Uterus (tissue), 3 donors: ENCODE measurements at regions not wholly inside any gene's neighbourhood (a gene's known extent, or its start where the extent isn't known, plus 50 kb on each side); places are given as distances from the start of the nearest gene placed in this dataset.

Source experiments
- DNase-seq, 2 donors: peaks; one replicate each; pipeline ENCODE4 v3.0.0-alpha.2; 2019 to 2020
- H3K27ac ChIP-seq, 2 donors: fragments of 200-600 bp; sonication (generic); 1 replicate in 1 of 2; 2 replicates in 1 of 2; pipeline ENCODE4 v1.5.1; 2016 to 2018
- H3K27me3 ChIP-seq, 2 donors: fragments of 200-600 bp; sonication (generic); one replicate each; pipeline ENCODE4 v1.5.1; 2018 to 2019; ENCODE audit warnings: control low read depth in 1 of 2
- H3K36me3 ChIP-seq, 2 donors: fragments of 200-600 bp; sonication (generic); one replicate each; pipeline ENCODE4 v1.5.1; 2019; ENCODE audit warnings: control low read depth in 1 of 2
- H3K4me1 ChIP-seq, 2 donors: fragments of 200-600 bp; sonication (generic); one replicate each; pipeline ENCODE4 v1.5.1; 2018 to 2019; ENCODE audit warnings: control low read depth in 1 of 2
- H3K4me3 ChIP-seq, 2 donors: fragments of 200-600 bp; sonication (generic); 1 replicate in 1 of 2; 2 replicates in 1 of 2; pipeline ENCODE4 v1.5.1; 2018 to 2019; ENCODE audit warnings: mild to moderate bottlenecking in 1 of 2
- H3K9me3 ChIP-seq, 2 donors: fragments of 200-600 bp; sonication (generic); one replicate each; pipeline ENCODE4 v1.5.1; 2019; ENCODE audit warnings: control low read depth in 1 of 2
- POLR2A ChIP-seq, 2 donors: fragments of 450-650 bp; IDR thresholded peaks; one replicate each; pipeline ENCODE4 v1.6.1; 2016; ENCODE audit warnings: antibody characterized with exemption in 2 of 2, mild to moderate bottlenecking in 1 of 2, moderate library complexity in 1 of 2
- intact Hi-C: fragments of 100-400 bp; cut with DNase I; formaldehyde crosslinking; loops from one replicate; pipeline ENCODE4 v1.15.1; 2023; ENCODE audit warnings: low total_unique reads
- TF ChIP-seq, protein P1 (sequence below), 4 experiments: fragments of 200-600 bp in 2 of 4; fragments of 450-650 bp in 2 of 4; sonication (generic) in 2 of 4; IDR thresholded peaks; one replicate each; pipeline ENCODE4 v1.5.1; 2016 to 2019; ENCODE audit warnings: antibody characterized with exemption in 4 of 4, mild to moderate bottlenecking in 2 of 4, moderate library complexity in 1 of 4
- donor health status: DM: yes; HTN: yes; CAD: no.

DNA sequence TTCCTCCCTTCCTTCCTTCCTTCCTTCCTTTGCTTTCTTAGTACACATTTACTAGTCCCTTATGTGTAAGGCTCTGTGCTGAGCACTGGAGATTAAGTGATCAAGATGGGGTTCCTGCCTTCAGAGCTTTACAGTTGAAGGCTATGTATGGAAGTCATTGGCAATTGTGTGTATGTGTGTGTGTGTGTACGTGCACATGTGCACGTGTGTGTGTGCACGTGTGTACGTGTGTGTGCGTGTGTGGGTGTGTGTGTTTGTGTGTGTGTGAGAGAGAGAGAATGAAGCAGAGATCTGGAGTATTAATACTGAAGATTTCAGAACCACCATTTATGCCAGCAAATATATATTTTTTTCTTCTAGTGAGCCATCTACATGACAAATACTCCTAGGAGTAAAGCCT, 184.9 kb upstream of the NFIB start:
- Histone ChIP-seq H3K27ac (no peak overlapping the region), H3K4me1 (no peaks in the 10 kb centered on the region), H3K36me3 (no peaks in the 10 kb centered on the region), H3K4me3 (no peak overlapping the region), H3K27me3 (no peaks in the 10 kb centered on the region), H3K9me3 (no peaks in the 10 kb centered on the region)
- intact Hi-C loops = no loop called here
- DNase-seq = no peak
- no peak for TF ChIP-seq POLR2A (IDR thresholded peaks at IDR 0.05)
- TF ChIP-seq, protein P1, sequence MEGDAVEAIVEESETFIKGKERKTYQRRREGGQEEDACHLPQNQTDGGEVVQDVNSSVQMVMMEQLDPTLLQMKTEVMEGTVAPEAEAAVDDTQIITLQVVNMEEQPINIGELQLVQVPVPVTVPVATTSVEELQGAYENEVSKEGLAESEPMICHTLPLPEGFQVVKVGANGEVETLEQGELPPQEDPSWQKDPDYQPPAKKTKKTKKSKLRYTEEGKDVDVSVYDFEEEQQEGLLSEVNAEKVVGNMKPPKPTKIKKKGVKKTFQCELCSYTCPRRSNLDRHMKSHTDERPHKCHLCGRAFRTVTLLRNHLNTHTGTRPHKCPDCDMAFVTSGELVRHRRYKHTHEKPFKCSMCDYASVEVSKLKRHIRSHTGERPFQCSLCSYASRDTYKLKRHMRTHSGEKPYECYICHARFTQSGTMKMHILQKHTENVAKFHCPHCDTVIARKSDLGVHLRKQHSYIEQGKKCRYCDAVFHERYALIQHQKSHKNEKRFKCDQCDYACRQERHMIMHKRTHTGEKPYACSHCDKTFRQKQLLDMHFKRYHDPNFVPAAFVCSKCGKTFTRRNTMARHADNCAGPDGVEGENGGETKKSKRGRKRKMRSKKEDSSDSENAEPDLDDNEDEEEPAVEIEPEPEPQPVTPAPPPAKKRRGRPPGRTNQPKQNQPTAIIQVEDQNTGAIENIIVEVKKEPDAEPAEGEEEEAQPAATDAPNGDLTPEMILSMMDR (IDR thresholded peaks at IDR 0.05) = no peak

DNA sequence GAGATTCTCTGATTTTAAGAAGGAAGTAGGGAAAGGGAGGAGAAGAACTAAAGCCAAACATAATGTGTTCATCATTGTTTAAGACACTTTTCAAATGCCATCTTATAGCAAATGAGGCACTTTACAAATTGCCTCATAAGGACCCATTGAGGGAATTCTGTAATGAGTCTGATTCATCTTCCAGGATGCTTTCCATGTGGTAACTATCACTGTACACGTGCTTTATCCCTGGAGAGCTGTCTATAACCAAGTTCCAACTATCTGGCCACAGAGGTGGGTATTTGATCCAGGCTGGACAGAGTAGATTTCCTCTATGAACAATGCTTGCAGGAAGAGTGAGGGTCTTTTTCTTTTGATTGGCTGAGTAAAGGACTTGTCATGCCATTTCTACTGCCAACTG, 183.5 kb upstream of the NFIB start:
- DNase-seq = no peak
- Histone ChIP-seq H3K36me3 (no peaks in the 10 kb centered on the region), H3K4me1 (no peaks in the 10 kb centered on the region), H3K4me3 (no peak overlapping the region), H3K9me3 (no peaks in the 10 kb centered on the region), H3K27me3 (no peaks in the 10 kb centered on the region), H3K27ac (no peak overlapping the region)
- intact Hi-C loops = no loop called here
- TF ChIP-seq, protein P1 (IDR thresholded peaks at IDR 0.05) = no peak
- no peak for TF ChIP-seq POLR2A (IDR thresholded peaks at IDR 0.05)

DNA sequence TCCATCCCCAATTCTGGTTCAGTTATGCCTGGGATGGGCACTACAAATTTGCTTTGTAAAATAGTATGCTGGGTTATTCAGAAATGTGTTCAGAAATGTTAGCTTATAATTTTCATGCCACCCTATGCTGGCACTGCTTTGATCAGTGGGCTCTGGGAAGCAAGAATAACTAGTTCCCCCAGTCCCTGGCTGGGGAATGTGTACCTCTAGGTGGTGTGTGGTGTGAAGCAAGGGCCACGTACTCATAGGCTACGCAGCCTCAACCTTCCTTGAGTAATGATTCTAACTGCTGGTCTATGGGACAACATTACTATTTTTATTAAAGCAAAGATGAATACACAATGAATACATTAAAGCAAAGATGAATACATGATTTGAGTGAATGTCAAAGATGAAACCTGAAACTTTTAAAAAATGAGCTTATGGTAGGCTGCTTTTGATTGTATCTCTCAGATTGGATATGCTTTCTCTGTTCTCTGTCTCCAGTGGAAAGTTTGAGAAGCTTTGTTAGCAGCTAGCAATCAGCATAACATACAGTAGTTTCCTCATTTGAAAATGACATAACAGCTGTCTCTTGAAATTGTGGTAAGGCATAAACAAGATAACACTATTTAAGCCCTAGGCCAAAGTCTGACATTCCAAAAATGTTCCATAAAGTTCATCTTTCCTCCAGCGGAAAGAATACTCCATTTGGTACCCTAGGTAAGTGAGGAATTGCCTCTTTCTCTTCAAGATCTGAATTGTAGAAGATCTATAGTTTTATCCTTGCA, 174.7 kb upstream of the NFIB start:
- intact Hi-C loops = no loop called here
- H3K4me3 ChIP-seq = no peak overlapping the region
- no peak overlapping the region for H3K27ac ChIP-seq
- no peaks in the 10 kb centered on the region for H3K9me3 ChIP-seq
- TF ChIP-seq, protein P1 (IDR thresholded peaks at IDR 0.05) = no peak
- no peak for TF ChIP-seq POLR2A (IDR thresholded peaks at IDR 0.05)
- no peaks in the 10 kb centered on the region for H3K4me1 ChIP-seq
- no peak for DNase-seq
- no peaks in the 10 kb centered on the region for H3K36me3 ChIP-seq
- H3K27me3 ChIP-seq = no peaks in the 10 kb centered on the region

DNA sequence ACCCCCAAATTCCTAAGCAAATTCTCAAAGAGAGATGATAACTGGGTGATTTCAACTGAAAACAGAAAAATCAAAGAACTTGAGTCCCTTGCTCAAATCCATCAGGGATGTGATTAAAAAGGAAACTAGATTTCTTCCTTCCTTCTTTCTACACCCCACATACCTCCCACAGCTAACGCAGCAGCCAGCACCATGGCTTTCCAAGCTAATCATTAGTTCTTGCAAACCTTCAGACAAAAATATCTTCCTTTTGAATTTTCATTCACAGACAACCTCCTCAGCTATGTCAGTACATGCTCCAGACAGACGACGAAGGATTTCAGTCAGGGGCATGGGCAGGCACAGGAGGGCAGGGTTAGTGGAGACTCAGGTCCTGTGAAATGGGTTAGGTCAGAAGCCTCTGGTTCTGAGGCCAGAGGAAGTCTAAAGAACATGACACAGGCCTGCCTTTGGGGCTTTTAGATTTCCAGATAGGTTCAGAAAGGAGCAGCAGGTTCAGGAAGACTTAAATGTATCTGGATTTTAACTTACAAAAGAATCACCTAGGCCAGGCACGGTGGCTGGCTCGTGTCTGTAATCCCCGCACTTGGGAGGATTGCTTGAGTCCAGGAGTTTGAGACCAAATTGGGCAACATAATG, 173.7 kb upstream of the NFIB start:
- no peaks in the 10 kb centered on the region for H3K9me3 ChIP-seq
- no peaks in the 10 kb centered on the region for H3K4me1 ChIP-seq
- DNase-seq = no peak
- TF ChIP-seq, protein P1 (IDR thresholded peaks at IDR 0.05) = no peak
- no peak for TF ChIP-seq POLR2A (IDR thresholded peaks at IDR 0.05)
- no peaks in the 10 kb centered on the region for H3K36me3 ChIP-seq
- H3K27ac ChIP-seq = no peak overlapping the region
- no peak overlapping the region for H3K4me3 ChIP-seq
- intact Hi-C loops = no loop called here
- no peaks in the 10 kb centered on the region for H3K27me3 ChIP-seq

DNA sequence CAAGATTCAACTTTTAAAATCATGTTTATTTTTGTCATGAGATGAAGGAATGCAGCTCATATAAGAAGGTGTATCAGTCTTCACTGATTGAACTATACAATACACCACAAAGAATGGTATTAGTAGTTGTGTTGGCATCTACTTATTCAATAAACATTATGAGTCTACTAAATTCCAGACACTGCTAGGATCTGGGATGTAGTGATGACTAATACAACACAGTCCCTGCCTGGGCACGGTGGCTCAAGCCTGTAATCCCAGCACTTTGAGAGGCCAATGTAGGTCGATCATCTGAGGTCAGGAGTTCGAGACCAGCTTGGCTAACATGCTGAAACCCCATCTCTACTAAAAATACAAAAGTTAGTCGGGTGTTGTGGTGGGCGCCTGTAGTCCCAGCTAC, 171.4 kb upstream of the NFIB start:
- Histone ChIP-seq H3K36me3 (no peaks in the 10 kb centered on the region), H3K4me3 (no peak overlapping the region), H3K27ac (no peak overlapping the region), H3K4me1 (no peaks in the 10 kb centered on the region), H3K9me3 (no peaks in the 10 kb centered on the region), H3K27me3 (no peaks in the 10 kb centered on the region)
- intact Hi-C loops = no loop called here
- TF ChIP-seq, protein P1 (IDR thresholded peaks at IDR 0.05) = no peak
- no peak for TF ChIP-seq POLR2A (IDR thresholded peaks at IDR 0.05)
- DNase-seq = no peak
